ENCODE measurements at regions not wholly inside any gene's neighbourhood (a gene's known extent, or its start where the extent isn't known, plus 50 kb on each side); places are given as distances from the start of the nearest gene placed in this dataset.
A peak's percentile ranks its signal among the peaks of the same experiment; 100 is the strongest.
"Not testable (repeated sequence)": the region's sequence is repeated elsewhere in the genome, so short reads cannot be mapped to it uniquely, and the experiment has no call there.

DNA sequence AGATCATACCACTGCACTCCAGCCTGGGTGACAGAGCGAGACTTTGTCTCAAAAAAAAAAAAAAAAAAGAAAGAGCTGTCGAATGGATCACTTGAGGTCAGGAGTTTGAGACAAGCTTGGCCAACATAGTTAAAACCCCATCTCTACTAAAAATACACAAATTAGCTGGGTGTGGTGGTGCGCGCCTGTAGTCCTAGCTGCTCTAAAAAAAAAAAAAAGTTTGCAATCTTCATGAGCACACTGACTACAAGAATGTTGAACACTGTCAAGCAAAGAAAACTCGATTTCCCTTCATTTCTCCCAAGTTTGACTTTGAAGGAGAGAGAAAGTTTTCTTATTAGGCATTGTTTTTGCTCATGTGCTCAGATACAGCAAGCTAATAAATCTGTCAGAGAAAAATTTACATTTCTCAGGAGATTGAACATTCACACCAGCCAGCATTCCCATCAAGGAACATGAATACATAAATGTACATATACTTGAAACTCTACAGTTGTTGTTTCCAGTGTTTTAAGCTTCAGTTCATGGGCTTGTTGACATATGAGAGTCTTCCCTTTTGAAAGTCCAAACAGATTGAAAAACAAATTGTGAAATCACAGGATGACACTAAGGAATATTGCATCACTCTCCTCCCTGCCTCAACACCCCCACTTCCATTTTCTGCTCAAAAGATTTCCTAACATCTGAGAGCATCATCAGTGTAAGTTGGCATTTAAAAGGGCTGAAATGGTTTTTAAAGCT lies 81.8 kb downstream of the ARRDC3 start:
- Histone ChIP-seq H3K9me3 (no peaks in the 10 kb centered on the region), H3K36me3 (no peaks in the 10 kb centered on the region), H3K4me3 (no peak overlapping the region), H3K4me1 (peaks cover 0 to 24% (median 7%) of the 10 kb centered on the region in 12 donors), H3K27ac (peak overlapping the region in 1 of 12 donors; percentile 61), H3K27me3 (no peaks in the 10 kb centered on the region)
- no peak for TF ChIP-seq CTCF (IDR thresholded peaks at IDR 0.05)
- TF ChIP-seq POLR2A (IDR thresholded peaks at IDR 0.05), result no peak
- 89 to 95% (median 93%) methylated on average over 5 of the region's 5 CpGs for WGBS, 4 donors
- intact Hi-C loops (cut with DNase I), result no loop called here
- DNase-seq (no peak), ATAC-seq (peak in 2 of 4 donors; percentile 46 to 58)

DNA sequence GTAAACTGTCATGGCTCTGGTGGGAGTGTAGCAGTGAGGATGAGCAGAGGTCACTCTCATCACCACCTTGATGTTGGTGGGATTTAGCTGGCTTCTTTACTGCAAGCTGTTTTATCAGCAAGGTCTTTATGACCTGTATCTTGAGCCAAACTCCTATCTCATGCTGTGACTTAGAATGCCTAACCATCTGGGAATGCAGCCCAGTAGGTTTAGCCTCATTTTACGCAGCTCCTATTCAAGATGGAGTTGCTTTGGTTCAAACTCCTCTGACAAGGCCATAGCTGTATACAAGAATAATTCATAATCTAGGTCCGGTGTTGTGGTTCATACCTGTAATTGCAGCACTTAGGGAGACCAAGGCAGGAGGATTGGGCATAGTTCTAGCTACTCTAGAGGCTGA lies 85.1 kb downstream of the ARRDC3 start:
- Histone ChIP-seq H3K36me3 (no peaks in the 10 kb centered on the region), H3K9me3 (no peaks in the 10 kb centered on the region), H3K27me3 (no peaks in the 10 kb centered on the region), H3K4me3 (no peak overlapping the region), H3K27ac (no peak overlapping the region), H3K4me1 (peaks cover 0 to 18% (median 7%) of the 10 kb centered on the region in 12 donors)
- TF ChIP-seq POLR2A (IDR thresholded peaks at IDR 0.05) (no peak), CTCF (IDR thresholded peaks at IDR 0.05) (no peak)
- no peak for DNase-seq
- intact Hi-C loops (cut with DNase I), result loop anchor here in 1 of 10 donors (10.0 kb wide), 1 partner anchor 193 kb away; no protein-coding TSS in a partner anchor
- ATAC-seq, result no peak
- WGBS, 4 donors, result 82 to 100% (median 97%) methylated on average over 2 of the region's 2 CpGs

- no peak overlapping the region for H3K4me3 ChIP-seq
- ATAC-seq, result peak; percentile 88 to 95 (median 93)
- H3K27me3 ChIP-seq, result no peaks in the 10 kb centered on the region
- intact Hi-C loops (cut with DNase I), result loop anchor here in 1 of 10 donors (10.0 kb wide), 1 partner anchor 192 kb away; no protein-coding TSS in a partner anchor
- no peak for TF ChIP-seq CTCF (IDR thresholded peaks at IDR 0.05)
- TF ChIP-seq POLR2A (IDR thresholded peaks at IDR 0.05), result no peak
- peak overlapping the region in 2 of 12 donors; percentile 9 to 24 for H3K27ac ChIP-seq
- H3K36me3 ChIP-seq, result no peaks in the 10 kb centered on the region
- peaks cover 0 to 11% (median 7%) of the 10 kb centered on the region in 12 donors for H3K4me1 ChIP-seq
- peak in 4 of 5 donors; percentile 46 to 78 (median 59) for DNase-seq
- WGBS, 4 donors, result 38 to 56% (median 48%) methylated on average over 1 to 2 of the region's 2 CpGs
- H3K9me3 ChIP-seq, result no peaks in the 10 kb centered on the region
Measured at GRCh38 chr5:91296674-91297143, 86.4 kb downstream of the ARRDC3 start.

DNA sequence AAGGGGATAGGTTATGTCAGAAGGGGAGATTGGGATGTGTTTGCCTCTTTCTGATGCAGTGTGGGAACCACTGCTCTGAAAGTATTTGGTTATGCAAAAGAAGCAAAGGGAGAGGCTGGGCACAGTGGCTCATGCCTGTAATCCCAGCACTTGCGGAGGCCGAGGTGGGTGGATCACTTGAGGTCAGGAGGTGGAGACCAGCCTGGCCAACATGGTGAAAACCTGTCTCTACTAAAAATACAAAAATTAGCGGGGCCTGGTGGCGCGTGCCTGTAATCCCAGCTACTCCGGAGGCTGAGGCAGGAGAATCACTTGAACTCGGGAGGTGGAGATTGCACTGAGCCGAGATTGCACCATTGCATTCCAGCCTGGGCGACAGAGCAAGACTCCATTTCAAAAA lies 87.0 kb downstream of the ARRDC3 start:
- ATAC-seq, H3K9me3 ChIP-seq, DNase-seq, H3K36me3 ChIP-seq, H3K27me3 ChIP-seq, H3K4me3 ChIP-seq: not testable (repeated sequence)
- 90 to 97% (median 94%) methylated on average over 9 of the region's 9 CpGs for WGBS, 4 donors
- Histone ChIP-seq H3K4me1 (peaks cover 0 to 11% (median 7%) of the 10 kb centered on the region in 12 donors), H3K27ac (peak overlapping the region in 1 of 12 donors; percentile 9)
- intact Hi-C loops (cut with DNase I), result loop anchor here in 1 of 10 donors (10.0 kb wide), 1 partner anchor 191 kb away; no protein-coding TSS in a partner anchor

All from heart left ventricle (tissue), 16 donors.